ENCODE measurements at regions not wholly inside any gene's neighbourhood (a gene's known extent, or its start where the extent isn't known, plus 50 kb on each side); places are given as distances from the start of the nearest gene placed in this dataset.
"Not testable (repeated sequence)": the region's sequence is repeated elsewhere in the genome, so short reads cannot be mapped to it uniquely, and the experiment has no call there.

GRCh38 chr15:69749274-69749673, 296.7 kb downstream of the RPLP1 start:
- no peak for DNase-seq

- DNase-seq: no peak
Observed at GRCh38 chr15:69749797-69750196, 297.2 kb downstream of the RPLP1 start.

- no peak for DNase-seq
Observed at GRCh38 chr15:69750253-69750652, 297.6 kb downstream of the RPLP1 start.

GRCh38 chr15:69751147-69751546, 298.5 kb downstream of the RPLP1 start:
- DNase-seq: no peak

- no peak for DNase-seq
Observed at GRCh38 chr15:69751566-69751965, 298.9 kb downstream of the RPLP1 start.

- DNase-seq: no peak
Observed at GRCh38 chr15:69753867-69754266, 301.2 kb downstream of the RPLP1 start.

- DNase-seq: no peak
Observed at GRCh38 chr15:69754313-69754712, 301.7 kb downstream of the RPLP1 start.

GRCh38 chr15:69755551-69756310, 303.1 kb downstream of the RPLP1 start:
- DNase-seq: no peak

GRCh38 chr15:69756440-69756839, 303.8 kb downstream of the RPLP1 start:
- DNase-seq: no peak

- no peak for DNase-seq
Observed at GRCh38 chr15:69757186-69757585, 304.6 kb downstream of the RPLP1 start.

- no peak for DNase-seq
Observed at GRCh38 chr15:69758291-69758771, 305.7 kb downstream of the RPLP1 start.

- no peak for DNase-seq
Observed at GRCh38 chr15:69758810-69759790, 306.5 kb downstream of the RPLP1 start.

GRCh38 chr15:69760258-69760845, 307.7 kb downstream of the RPLP1 start:
- no peak for DNase-seq

GRCh38 chr15:69760890-69761568, 308.4 kb downstream of the RPLP1 start:
- no peak for DNase-seq

- DNase-seq: no peak
Observed at GRCh38 chr15:69762373-69763148, 309.9 kb downstream of the RPLP1 start.

- no peak for DNase-seq
Observed at GRCh38 chr15:69763831-69764230, 311.2 kb downstream of the RPLP1 start.

GRCh38 chr15:69766156-69766555, 313.5 kb downstream of the RPLP1 start:
- no peak for DNase-seq

- DNase-seq: no peak
Observed at GRCh38 chr15:69767191-69767590, 314.6 kb downstream of the RPLP1 start.

GRCh38 chr15:69769336-69769735, 316.7 kb downstream of the RPLP1 start:
- not testable (repeated sequence) for DNase-seq

GRCh38 chr15:69774258-69774657, 321.6 kb downstream of the RPLP1 start:
- DNase-seq: not testable (repeated sequence)

- DNase-seq: not testable (repeated sequence)
Observed at GRCh38 chr15:69774711-69775110, 322.1 kb downstream of the RPLP1 start.

- no peak for DNase-seq
Observed at GRCh38 chr15:69777356-69777755, 320.4 kb downstream of the TLE3 start.

Data from NCI-H446 treated with DMSO at 0.1 percent for 48 hours (cell line).